GM19351 (cell line): ENCODE measurements at regions not wholly inside any gene's neighbourhood (a gene's known extent, or its start where the extent isn't known, plus 50 kb on each side); places are given as distances from the start of the nearest gene placed in this dataset.

ENCODE experiments used
- ATAC-seq: cut with Tn5 transposase; IDR thresholded peaks from one replicate; pipeline ENCODE4 v1.9.1; 2021; ENCODE audit warnings: mild to moderate bottlenecking, moderate library complexity; ENCODE audit not compliant: unreplicated experiment

GRCh38 chrX:20884565-20884964 is 489.7 kb upstream of the CNKSR2 start:
- no peak for ATAC-seq

- no peak for ATAC-seq
Measured at GRCh38 chrX:20863649-20864048, 510.6 kb upstream of the CNKSR2 start.

GRCh38 chrX:20861113-20861512 is 513.1 kb upstream of the CNKSR2 start:
- no peak for ATAC-seq

GRCh38 chrX:20857746-20858145 is 516.5 kb upstream of the CNKSR2 start:
- ATAC-seq, result no peak

- ATAC-seq, result no peak
Measured at GRCh38 chrX:20838477-20838876, 535.7 kb upstream of the CNKSR2 start.

- ATAC-seq, result no peak
Measured at GRCh38 chrX:20829665-20830491, 544.3 kb upstream of the CNKSR2 start.

GRCh38 chrX:20825984-20826383 is 548.2 kb upstream of the CNKSR2 start:
- ATAC-seq, result no peak

- ATAC-seq, result no peak
Measured at GRCh38 chrX:20803971-20804370, 537.3 kb upstream of the RPS6KA3 start.

GRCh38 chrX:20802036-20802435 is 535.3 kb upstream of the RPS6KA3 start:
- ATAC-seq, result no peak

- ATAC-seq, result no peak
Measured at GRCh38 chrX:20796450-20796849, 529.7 kb upstream of the RPS6KA3 start.

- ATAC-seq, result no peak
Measured at GRCh38 chrX:20789103-20789502, 522.4 kb upstream of the RPS6KA3 start.

- no peak for ATAC-seq
Measured at GRCh38 chrX:20767346-20767745, 500.6 kb upstream of the RPS6KA3 start.

GRCh38 chrX:20756585-20756984 is 489.9 kb upstream of the RPS6KA3 start:
- ATAC-seq, result no peak

GRCh38 chrX:20753076-20753475 is 486.4 kb upstream of the RPS6KA3 start:
- ATAC-seq, result no peak

GRCh38 chrX:20746690-20747089 is 480.0 kb upstream of the RPS6KA3 start:
- ATAC-seq, result no peak

GRCh38 chrX:20743046-20743445 is 476.3 kb upstream of the RPS6KA3 start:
- ATAC-seq, result no peak

- no peak for ATAC-seq
Measured at GRCh38 chrX:20742106-20742505, 475.4 kb upstream of the RPS6KA3 start.

GRCh38 chrX:20740443-20740842 is 473.7 kb upstream of the RPS6KA3 start:
- no peak for ATAC-seq

GRCh38 chrX:20739038-20739745 is 472.5 kb upstream of the RPS6KA3 start:
- ATAC-seq, result no peak

- ATAC-seq, result no peak
Measured at GRCh38 chrX:20729416-20729815, 462.7 kb upstream of the RPS6KA3 start.

- no peak for ATAC-seq
Measured at GRCh38 chrX:20727447-20727846, 460.7 kb upstream of the RPS6KA3 start.

GRCh38 chrX:20720954-20721626 is 454.4 kb upstream of the RPS6KA3 start:
- no peak for ATAC-seq
